Heart left ventricle (tissue), 16 donors: ENCODE measurements at regions not wholly inside any gene's neighbourhood (a gene's known extent, or its start where the extent isn't known, plus 50 kb on each side); places are given as distances from the start of the nearest gene placed in this dataset.
A peak's percentile ranks its signal among the peaks of the same experiment; 100 is the strongest.

Experiments
- ATAC-seq, 4 donors: fragments of 200-7000 bp; cut with Tn5 transposase; one replicate each; pipeline ENCODE4 v1.9.1; 2020 to 2022; ENCODE audit warnings: moderate library complexity in 4 of 4, mild to moderate bottlenecking in 3 of 4, moderate number of reproducible peaks in 1 of 4
- DNase-seq, 5 donors: peaks; one replicate each; pipeline ENCODE4 v3.0.0-alpha.2; 2020
- H3K27ac ChIP-seq, 12 donors: fragments of 200-600 bp; sonication (generic) in 4 of 12; one replicate each; pipeline versions ENCODE4 v1.5.0 to v1.8.0; 2016 to 2022; ENCODE audit warnings: mild to moderate bottlenecking in 2 of 12
- H3K27me3 ChIP-seq, 9 donors: fragments of 200-600 bp; sonication (generic) in 2 of 9; one replicate each; pipeline versions ENCODE4 v1.5.1 to v1.8.0; 2016 to 2022; ENCODE audit warnings: mild to moderate bottlenecking in 3 of 9
- H3K36me3 ChIP-seq, 9 donors: fragments of 200-600 bp; sonication (generic) in 2 of 9; one replicate each; pipeline versions ENCODE4 v1.5.0 to v1.8.0; 2018 to 2022; ENCODE audit warnings: mild to moderate bottlenecking in 2 of 9
- H3K4me1 ChIP-seq, 12 donors: fragments of 200-600 bp; sonication (generic) in 4 of 12; one replicate each; pipeline versions ENCODE4 v1.5.0 to v1.8.0; 2016 to 2022; ENCODE audit warnings: mild to moderate bottlenecking in 3 of 12
- H3K4me3 ChIP-seq, 12 donors: fragments of 200-600 bp; sonication (generic) in 4 of 12; one replicate each; pipeline versions ENCODE4 v1.5.0 to v1.8.0; 2017 to 2022; ENCODE audit warnings: mild to moderate bottlenecking in 9 of 12, moderate library complexity in 4 of 12
- H3K9me3 ChIP-seq, 12 donors: fragments of 200-600 bp; sonication (generic) in 4 of 12; one replicate each; pipeline versions ENCODE4 v1.5.0 to v1.8.0; 2016 to 2022; ENCODE audit warnings: mild to moderate bottlenecking in 1 of 12
- POLR2A ChIP-seq, 2 donors: fragments of 450-650 bp; IDR thresholded peaks; one replicate each; pipeline ENCODE4 v1.6.1; 2017; ENCODE audit warnings: antibody characterized with exemption in 2 of 2, mild to moderate bottlenecking in 2 of 2, moderate library complexity in 2 of 2
- WGBS, 4 donors: extraction: QIAGEN DNeasy Blood & Tissue Kit in 2 of 4; methylation state at CpG; one replicate each; pipeline versions ENCODE4 v1.1.5 to v1.1.7; 2013 to 2018; 5-methylcytosine and 5-hydroxymethylcytosine counted together
- intact Hi-C, 10 donors: fragments of 100-400 bp; cut with DNase I; formaldehyde crosslinking; loops; one replicate each; pipeline versions ENCODE4 v1.11.1 to v1.14.2; 2022
- TF ChIP-seq, protein P1 (sequence below), 12 donors: fragments of 200-600 bp; sonication (generic) in 4 of 12; IDR thresholded peaks; one replicate each; pipeline versions ENCODE4 v1.5.0 to v1.8.0; 2018 to 2022; ENCODE audit warnings: antibody characterized with exemption in 12 of 12, mild to moderate bottlenecking in 5 of 12
- donor health status: ischemic (EF 13 %, LVEDD 7.1; RV severe dilation, severe dysfunction).
- donor health status: healthy with polysubstance abuse.
- donor health status: DM: no; HTN: yes; CAD: no.
- donor health status: DM: no; HTN: no; CAD: no.
- donor health status: ischemic (EF 25% LVEDD 6.9; RV normal size, moderate dysfunction).
- donor health status: ischemic (EF 25% LVEDD 5.7; RV mildly dilated, moderate dysfunction).
- donor health status: healthy.
- donor health status: DM: yes; HTN: yes; CAD: no.
- donor health status: ischemic (EF 35%, LVEDD 5.7; RV mildly dilated, moderate dysfunction).
- donor health status: nonischemic (EF 11% LVEDD 7.7; RV severe dilation, severe dysfunction).
- donor health status: DM: yes; HTN: yes; CAD: no.
- donor health status: PGD.
- donor health status: ischemic (EF 29% LVEDD 5.4; RV normal size, mild dysfunction).
- donor health status: nonischemic (EF 23%, LVEDD 6.1; RV moderate dilation, normal function).

GRCh38 chr2:129716781-129717559 lies 262.5 kb upstream of the RAB6C start:
- intact Hi-C loops, result no loop called here
- peaks cover 0 to 21% (median 0%) of the 10 kb centered on the region in 9 donors for H3K27me3 ChIP-seq
- 84 to 88% (median 84%) methylated on average over 12 of the region's 12 CpGs for WGBS, 4 donors

GRCh38 chr2:129717560-129718130 lies 261.8 kb upstream of the RAB6C start:
- intact Hi-C loops, result no loop called here
- DNase-seq (no peak), ATAC-seq (no peak)
- Histone ChIP-seq H3K4me3 (no peak overlapping the region), H3K27ac (no peak overlapping the region), H3K9me3 (no peaks in the 10 kb centered on the region), H3K36me3 (no peaks in the 10 kb centered on the region), H3K27me3 (peaks cover 0 to 21% (median 0%) of the 10 kb centered on the region in 9 donors), H3K4me1 (no peaks in the 10 kb centered on the region)
- TF ChIP-seq POLR2A (IDR thresholded peaks at IDR 0.05), result no peak
- TF ChIP-seq, protein P1, sequence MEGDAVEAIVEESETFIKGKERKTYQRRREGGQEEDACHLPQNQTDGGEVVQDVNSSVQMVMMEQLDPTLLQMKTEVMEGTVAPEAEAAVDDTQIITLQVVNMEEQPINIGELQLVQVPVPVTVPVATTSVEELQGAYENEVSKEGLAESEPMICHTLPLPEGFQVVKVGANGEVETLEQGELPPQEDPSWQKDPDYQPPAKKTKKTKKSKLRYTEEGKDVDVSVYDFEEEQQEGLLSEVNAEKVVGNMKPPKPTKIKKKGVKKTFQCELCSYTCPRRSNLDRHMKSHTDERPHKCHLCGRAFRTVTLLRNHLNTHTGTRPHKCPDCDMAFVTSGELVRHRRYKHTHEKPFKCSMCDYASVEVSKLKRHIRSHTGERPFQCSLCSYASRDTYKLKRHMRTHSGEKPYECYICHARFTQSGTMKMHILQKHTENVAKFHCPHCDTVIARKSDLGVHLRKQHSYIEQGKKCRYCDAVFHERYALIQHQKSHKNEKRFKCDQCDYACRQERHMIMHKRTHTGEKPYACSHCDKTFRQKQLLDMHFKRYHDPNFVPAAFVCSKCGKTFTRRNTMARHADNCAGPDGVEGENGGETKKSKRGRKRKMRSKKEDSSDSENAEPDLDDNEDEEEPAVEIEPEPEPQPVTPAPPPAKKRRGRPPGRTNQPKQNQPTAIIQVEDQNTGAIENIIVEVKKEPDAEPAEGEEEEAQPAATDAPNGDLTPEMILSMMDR (IDR thresholded peaks at IDR 0.05), result no peak
- WGBS, 4 donors, result 26 to 33% (median 30%) methylated on average over 11 of the region's 11 CpGs

More at GRCh38 chr2:129716781-129717559, 262.5 kb upstream of the RAB6C start:
- no peak for DNase-seq
- no peak overlapping the region for H3K27ac ChIP-seq
- ATAC-seq, result peak in 1 of 4 donors; percentile 34
- no peaks in the 10 kb centered on the region for H3K4me1 ChIP-seq
- TF ChIP-seq, protein P1 (IDR thresholded peaks at IDR 0.05), result no peak
- no peak for TF ChIP-seq POLR2A (IDR thresholded peaks at IDR 0.05)
- no peak overlapping the region for H3K4me3 ChIP-seq
- H3K9me3 ChIP-seq, result no peaks in the 10 kb centered on the region
- H3K36me3 ChIP-seq, result no peaks in the 10 kb centered on the region

DNA sequence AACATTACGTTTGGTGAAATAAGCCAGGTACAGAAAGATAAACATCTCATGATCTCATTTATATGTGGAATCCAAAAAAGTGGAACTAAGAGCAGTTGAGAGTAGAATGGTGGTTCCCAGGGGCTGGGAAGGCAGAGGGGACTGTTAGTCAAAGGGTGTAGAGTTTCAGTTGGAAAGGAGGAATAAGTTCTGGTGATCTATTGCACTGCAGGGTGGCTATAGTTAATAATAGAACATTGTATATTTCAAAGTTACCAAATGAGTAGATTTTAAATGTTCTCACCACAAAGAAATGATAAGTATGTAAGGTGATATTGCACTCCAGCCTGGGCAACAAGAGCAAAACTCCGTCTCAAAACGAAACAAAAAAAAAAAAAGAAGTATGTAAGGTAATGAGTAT lies 260.1 kb upstream of the RAB6C start:
- Histone ChIP-seq H3K4me3 (no peak overlapping the region), H3K36me3 (no peaks in the 10 kb centered on the region), H3K9me3 (no peaks in the 10 kb centered on the region), H3K27me3 (peaks cover 0 to 21% (median 0%) of the 10 kb centered on the region in 9 donors), H3K4me1 (no peaks in the 10 kb centered on the region), H3K27ac (no peak overlapping the region)
- TF ChIP-seq POLR2A (IDR thresholded peaks at IDR 0.05), result no peak
- TF ChIP-seq, protein P1 (IDR thresholded peaks at IDR 0.05), result no peak
- DNase-seq (no peak), ATAC-seq (no peak)
- WGBS, 4 donors, result 75 to 80% (median 79%) methylated on average over 3 of the region's 3 CpGs
- intact Hi-C loops, result no loop called here

DNA sequence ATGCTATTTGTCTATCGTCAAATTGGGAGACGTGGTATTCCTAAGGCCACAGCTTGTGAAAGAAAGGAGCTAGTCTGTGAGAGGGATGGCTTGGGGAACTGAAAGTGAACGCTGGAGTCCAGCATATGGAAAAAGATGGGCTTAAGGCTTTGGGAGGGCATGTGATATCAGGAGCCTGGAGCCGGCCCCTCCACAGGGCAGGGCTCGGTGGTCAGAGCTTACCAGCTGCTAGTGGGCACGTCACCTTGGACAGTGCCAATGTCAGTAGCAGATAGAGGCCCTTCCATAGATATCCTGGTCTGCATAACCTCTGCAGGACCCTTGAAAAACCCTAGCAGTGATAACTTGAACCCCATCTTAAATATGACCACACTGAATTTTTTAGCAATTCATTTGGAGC lies 259.1 kb upstream of the RAB6C start:
- intact Hi-C loops, result no loop called here
- no peak for DNase-seq
- Histone ChIP-seq H3K4me3 (no peak overlapping the region), H3K9me3 (no peaks in the 10 kb centered on the region), H3K36me3 (no peaks in the 10 kb centered on the region), H3K27ac (no peak overlapping the region), H3K4me1 (no peaks in the 10 kb centered on the region), H3K27me3 (peaks cover 0 to 21% (median 0%) of the 10 kb centered on the region in 9 donors)
- WGBS, 4 donors, result 85 to 91% (median 87%) methylated on average over 6 of the region's 6 CpGs
- TF ChIP-seq POLR2A (IDR thresholded peaks at IDR 0.05), result no peak
- TF ChIP-seq, protein P1 (IDR thresholded peaks at IDR 0.05), result no peak
- no peak for ATAC-seq
